Vagina (tissue), 2 donors: ENCODE measurements at regions not wholly inside any gene's neighbourhood (a gene's known extent, or its start where the extent isn't known, plus 50 kb on each side); places are given as distances from the start of the nearest gene placed in this dataset.

ENCODE experiments used
- DNase-seq, 2 donors: peaks; one replicate each; pipeline ENCODE4 v3.0.0-alpha.2; 2017; ENCODE audit errors: extremely low spot score in 2 of 2
- H3K27ac ChIP-seq: fragments of 200-600 bp; sonication (generic); one replicate; pipeline ENCODE4 v1.5.1; 2019
- H3K27me3 ChIP-seq: fragments of 200-600 bp; sonication (generic); one replicate; pipeline ENCODE4 v1.5.1; 2019
- H3K36me3 ChIP-seq, 2 donors: fragments of 200-600 bp; sonication (generic); one replicate each; pipeline ENCODE4 v1.5.1; 2017 to 2019
- H3K4me1 ChIP-seq: fragments of 200-600 bp; sonication (generic); one replicate; pipeline ENCODE4 v1.5.1; 2019
- H3K4me3 ChIP-seq, 2 donors: fragments of 200-600 bp; sonication (generic); 1 replicate in 1 of 2; 2 replicates in 1 of 2; pipeline ENCODE4 v1.5.1; 2016 to 2019
- H3K9me3 ChIP-seq: fragments of 200-600 bp; sonication (generic); one replicate; pipeline ENCODE4 v1.5.1; 2019
- CTCF ChIP-seq, 3 experiments: fragments of 450-650 bp in 2 of 3; fragments of 200-600 bp in 1 of 3; sonication (generic) in 1 of 3; IDR thresholded peaks; one replicate each; pipeline ENCODE4 v1.5.1; 2017 to 2019; ENCODE audit warnings: antibody characterized with exemption in 3 of 3, mild to moderate bottlenecking in 2 of 3, moderate library complexity in 2 of 3
- POLR2A ChIP-seq, 2 donors: fragments of 450-650 bp; IDR thresholded peaks; one replicate each; pipeline ENCODE4 v1.6.1; 2017; ENCODE audit warnings: antibody characterized with exemption in 2 of 2, mild to moderate bottlenecking in 2 of 2, moderate library complexity in 2 of 2
- POLR2AphosphoS5 ChIP-seq, 2 donors: sonication (generic); formaldehyde crosslinking; IDR thresholded peaks; one replicate each; pipeline ENCODE4 v1.9.0; 2017; ENCODE audit warnings: antibody characterized with exemption in 2 of 2, mild to moderate bottlenecking in 2 of 2, low read depth in 1 of 2; ENCODE audit not compliant: insufficient read depth in 1 of 2
- intact Hi-C: fragments of 100-400 bp; cut with DNase I; formaldehyde crosslinking; loops from one replicate; pipeline ENCODE4 v1.15.1; 2023

GRCh38 chr5:173420108-173420507 lies 91.9 kb upstream of the STC2 start:
- DNase-seq, result no peak
- Histone ChIP-seq H3K4me3 (no peak overlapping the region), H3K9me3 (no peaks in the 10 kb centered on the region), H3K27me3 (no peaks in the 10 kb centered on the region), H3K36me3 (no peaks in the 10 kb centered on the region), H3K4me1 (peaks cover 6% of the 10 kb centered on the region), H3K27ac (no peak overlapping the region)
- intact Hi-C loops, result no loop called here
- TF ChIP-seq POLR2AphosphoS5 (IDR thresholded peaks at IDR 0.05; ENCODE audit: insufficient read depth in 1 of 2, low read depth in 1 of 2) (no peak), CTCF (IDR thresholded peaks at IDR 0.05) (no peak), POLR2A (IDR thresholded peaks at IDR 0.05) (no peak)

GRCh38 chr5:173413471-173413982 lies 85.3 kb upstream of the STC2 start:
- no peak for DNase-seq
- Histone ChIP-seq H3K36me3 (no peaks in the 10 kb centered on the region), H3K27ac (no peak overlapping the region), H3K9me3 (no peaks in the 10 kb centered on the region), H3K4me3 (no peak overlapping the region), H3K27me3 (no peaks in the 10 kb centered on the region), H3K4me1 (no peaks in the 10 kb centered on the region)
- intact Hi-C loops, result no loop called here
- no peak for TF ChIP-seq POLR2A (IDR thresholded peaks at IDR 0.05)
- no peak for TF ChIP-seq POLR2AphosphoS5 (IDR thresholded peaks at IDR 0.05; ENCODE audit: insufficient read depth in 1 of 2, low read depth in 1 of 2)
- no peak for TF ChIP-seq CTCF (IDR thresholded peaks at IDR 0.05)

GRCh38 chr5:173412566-173412965 lies 84.4 kb upstream of the STC2 start:
- Histone ChIP-seq H3K9me3 (no peaks in the 10 kb centered on the region), H3K4me1 (no peaks in the 10 kb centered on the region), H3K27ac (no peak overlapping the region), H3K4me3 (no peak overlapping the region), H3K36me3 (no peaks in the 10 kb centered on the region), H3K27me3 (no peaks in the 10 kb centered on the region)
- DNase-seq, result no peak
- intact Hi-C loops, result no loop called here
- TF ChIP-seq POLR2AphosphoS5 (IDR thresholded peaks at IDR 0.05; ENCODE audit: insufficient read depth in 1 of 2, low read depth in 1 of 2), result no peak
- TF ChIP-seq POLR2A (IDR thresholded peaks at IDR 0.05), result no peak
- no peak for TF ChIP-seq CTCF (IDR thresholded peaks at IDR 0.05)

- no peaks in the 10 kb centered on the region for H3K9me3 ChIP-seq
- peak; percentile 3 to 34 for DNase-seq
- TF ChIP-seq CTCF (IDR thresholded peaks at IDR 0.05) (no peak), POLR2AphosphoS5 (IDR thresholded peaks at IDR 0.05; ENCODE audit: insufficient read depth in 1 of 2, low read depth in 1 of 2) (no peak), POLR2A (IDR thresholded peaks at IDR 0.05) (no peak)
- intact Hi-C loops, result no loop called here
- no peak overlapping the region for H3K27ac ChIP-seq
- no peaks in the 10 kb centered on the region for H3K27me3 ChIP-seq
- no peaks in the 10 kb centered on the region for H3K36me3 ChIP-seq
- H3K4me3 ChIP-seq, result no peak overlapping the region
- no peaks in the 10 kb centered on the region for H3K4me1 ChIP-seq
Measured at GRCh38 chr5:173411791-173412555, 83.8 kb upstream of the STC2 start.
